Neural progenitor cell (in vitro differentiated cells): ENCODE measurements at regions not wholly inside any gene's neighbourhood (a gene's known extent, or its start where the extent isn't known, plus 50 kb on each side); places are given as distances from the start of the nearest gene placed in this dataset.
A peak's percentile ranks its signal among the peaks of the same experiment; 100 is the strongest.

Experiments used
- DNase-seq: peaks from one replicate; pipeline ENCODE4 v3.0.0-alpha.2; 2016; ENCODE audit warnings: low spot score
- H2AFZ ChIP-seq: fragments of 200-600 bp; sonication (generic); replicated peaks from 2 replicates; pipeline ENCODE4 v1.6.1; 2016; ENCODE audit warnings: antibody characterized with exemption
- H3F3A ChIP-seq: fragments of 200-600 bp; sonication (generic); 2 replicates; pipeline ENCODE4 v1.6.1; 2016; ENCODE audit warnings: antibody characterized with exemption, low read depth
- H3K27ac ChIP-seq: fragments of 200-600 bp; sonication (generic); 2 replicates; pipeline ENCODE4 v1.5.1; 2016; ENCODE audit warnings: mild to moderate bottlenecking
- H3K27me3 ChIP-seq: fragments of 200-600 bp; sonication (generic); 2 replicates; pipeline ENCODE4 v1.6.1; 2016; ENCODE audit warnings: mild to moderate bottlenecking, moderate library complexity
- H3K36me3 ChIP-seq: fragments of 200-600 bp; sonication (generic); 2 replicates; pipeline ENCODE4 v1.5.1; 2016
- H3K4me1 ChIP-seq: fragments of 200-600 bp; sonication (generic); 2 replicates; pipeline ENCODE4 v1.6.1; 2016; ENCODE audit warnings: mixed run types
- H3K4me2 ChIP-seq: fragments of 200-600 bp; sonication (generic); 2 replicates; pipeline ENCODE4 v1.6.1; 2016
- H3K4me3 ChIP-seq: fragments of 200-600 bp; sonication (generic); 2 replicates; pipeline ENCODE4 v1.5.1; 2016
- H3K79me2 ChIP-seq: fragments of 200-600 bp; sonication (generic); 2 replicates; pipeline ENCODE4 v1.6.1; 2016; ENCODE audit warnings: low read depth
- H3K9ac ChIP-seq: fragments of 200-600 bp; sonication (generic); 2 replicates; pipeline ENCODE4 v1.6.1; 2016
- H3K9me3 ChIP-seq: fragments of 200-600 bp; sonication (generic); 2 replicates; pipeline ENCODE4 v1.5.1; 2016; ENCODE audit warnings: low read depth
- H4K20me1 ChIP-seq: fragments of 200-600 bp; sonication (generic); 2 replicates; pipeline ENCODE4 v1.6.1; 2016; ENCODE audit warnings: low read depth
- H3K27ac Mint-ChIP-seq: 3 replicates; pipeline ENCODE4 v1.8.0; 2021; ENCODE audit warnings: mixed read lengths
- H3K27me3 Mint-ChIP-seq: 2 replicates; pipeline ENCODE4 v1.8.0; 2022; ENCODE audit warnings: low read depth, mild to moderate bottlenecking, inconsistent platforms, moderate library complexity, mixed read lengths; ENCODE audit not compliant: insufficient read depth
- H3K36me3 Mint-ChIP-seq: 3 replicates; pipeline ENCODE4 v1.8.0; 2021; ENCODE audit warnings: mixed read lengths
- H3K4me1 Mint-ChIP-seq: 3 replicates; pipeline ENCODE4 v1.8.0; 2021; ENCODE audit warnings: mixed read lengths
- H3K4me3 Mint-ChIP-seq: 3 replicates; pipeline ENCODE4 v1.8.0; 2021; ENCODE audit warnings: mild to moderate bottlenecking, moderate library complexity, mixed read lengths
- H3K9me3 Mint-ChIP-seq: 3 replicates; pipeline ENCODE4 v1.8.0; 2020; ENCODE audit warnings: mixed read lengths
- EZH2 ChIP-seq: fragments of 200-600 bp; sonication (generic); IDR thresholded peaks from 2 replicates; pipeline ENCODE4 v1.6.1; 2017; ENCODE audit warnings: antibody characterized with exemption, mild to moderate bottlenecking, moderate library complexity
- EZH2phosphoT487 ChIP-seq: fragments of 200-600 bp; sonication (generic); IDR thresholded peaks from 2 replicates; pipeline ENCODE4 v1.6.1; 2017; ENCODE audit warnings: antibody characterized with exemption
- TF ChIP-seq, protein P1 (sequence below): fragments of 200-600 bp; sonication (generic); IDR thresholded peaks from 2 replicates; pipeline ENCODE4 v1.5.1; 2017; ENCODE audit warnings: antibody characterized with exemption, mild to moderate bottlenecking

DNA sequence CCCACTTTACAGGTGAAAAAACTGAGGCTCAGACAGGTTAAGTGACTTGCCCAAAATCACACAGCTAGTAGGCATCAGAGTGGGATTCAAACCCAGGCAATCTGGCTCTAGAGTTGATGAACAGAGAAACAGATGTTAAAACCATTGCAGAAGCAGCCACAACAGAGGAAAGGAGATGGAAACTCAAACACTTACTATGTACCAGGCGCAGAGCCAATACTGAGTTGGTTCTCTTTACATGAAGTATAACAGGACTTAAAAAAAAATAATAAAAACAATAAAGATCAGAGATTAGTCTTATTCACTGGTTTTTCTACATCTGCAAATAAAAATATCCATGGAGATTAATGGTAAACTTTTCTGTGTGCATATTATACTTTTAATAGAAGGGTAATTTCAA, 84.9 kb upstream of the SPATA12 start:
- no peak for DNase-seq

DNA sequence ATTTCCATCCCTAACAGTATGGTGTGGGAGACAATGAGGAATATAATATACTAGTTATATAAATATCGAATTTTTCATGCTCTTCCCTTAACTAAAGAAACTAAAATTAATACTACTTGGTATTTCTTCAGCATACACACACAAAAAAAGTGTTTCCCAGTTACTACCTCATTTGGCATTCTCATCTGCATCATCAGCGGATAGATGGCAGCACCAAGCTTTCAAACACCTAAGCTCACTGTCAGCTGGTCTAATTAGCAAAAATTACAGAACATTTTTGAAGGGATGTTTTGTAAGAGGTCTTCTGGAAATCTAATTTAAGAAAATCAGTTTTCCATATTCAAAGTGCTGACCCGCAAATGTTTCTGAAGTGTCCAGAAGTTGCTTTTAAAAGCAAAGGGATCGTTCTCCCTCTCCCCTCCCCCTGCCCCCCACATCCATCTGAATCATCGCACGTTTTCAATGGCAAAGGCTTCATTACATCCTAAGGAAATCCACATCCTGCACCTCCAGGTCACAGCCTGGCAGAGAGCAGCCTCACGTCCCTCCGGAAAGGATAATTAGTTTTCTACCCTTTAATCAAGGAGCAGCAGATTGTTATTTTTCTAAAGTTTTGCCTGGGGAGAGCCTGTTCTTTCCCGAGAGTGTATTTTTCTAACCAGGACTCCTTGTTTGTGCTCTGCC, 86.1 kb upstream of the SPATA12 start:
- Mint-ChIP-seq H3K27ac (peak overlapping the region; percentile 91), H3K4me1 (peaks cover 20% of the 10 kb centered on the region), H3K4me3 (no peak overlapping the region), H3K9me3 (no peaks in the 10 kb centered on the region), H3K27me3 (peaks cover 6% of the 10 kb centered on the region), H3K36me3 (no peaks in the 10 kb centered on the region)
- DNase-seq, result no peak
- Histone ChIP-seq H2AFZ (no peak overlapping the region), H3K4me1 (no peaks in the 10 kb centered on the region), H3K27me3 (no peaks in the 10 kb centered on the region), H3K4me3 (no peak overlapping the region), H3F3A (no peaks in the 10 kb centered on the region), H3K36me3 (no peaks in the 10 kb centered on the region), H3K4me2 (no peak overlapping the region), H3K27ac (no peak overlapping the region), H3K9me3 (no peaks in the 10 kb centered on the region), H4K20me1 (no peaks in the 10 kb centered on the region), H3K79me2 (no peaks in the 10 kb centered on the region), H3K9ac (no peak overlapping the region)
- no peak for TF ChIP-seq EZH2phosphoT487
- TF ChIP-seq, protein P1, sequence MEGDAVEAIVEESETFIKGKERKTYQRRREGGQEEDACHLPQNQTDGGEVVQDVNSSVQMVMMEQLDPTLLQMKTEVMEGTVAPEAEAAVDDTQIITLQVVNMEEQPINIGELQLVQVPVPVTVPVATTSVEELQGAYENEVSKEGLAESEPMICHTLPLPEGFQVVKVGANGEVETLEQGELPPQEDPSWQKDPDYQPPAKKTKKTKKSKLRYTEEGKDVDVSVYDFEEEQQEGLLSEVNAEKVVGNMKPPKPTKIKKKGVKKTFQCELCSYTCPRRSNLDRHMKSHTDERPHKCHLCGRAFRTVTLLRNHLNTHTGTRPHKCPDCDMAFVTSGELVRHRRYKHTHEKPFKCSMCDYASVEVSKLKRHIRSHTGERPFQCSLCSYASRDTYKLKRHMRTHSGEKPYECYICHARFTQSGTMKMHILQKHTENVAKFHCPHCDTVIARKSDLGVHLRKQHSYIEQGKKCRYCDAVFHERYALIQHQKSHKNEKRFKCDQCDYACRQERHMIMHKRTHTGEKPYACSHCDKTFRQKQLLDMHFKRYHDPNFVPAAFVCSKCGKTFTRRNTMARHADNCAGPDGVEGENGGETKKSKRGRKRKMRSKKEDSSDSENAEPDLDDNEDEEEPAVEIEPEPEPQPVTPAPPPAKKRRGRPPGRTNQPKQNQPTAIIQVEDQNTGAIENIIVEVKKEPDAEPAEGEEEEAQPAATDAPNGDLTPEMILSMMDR, result no peak
- no peak for TF ChIP-seq EZH2

More for the DNA sequence above, 84.9 kb upstream of the SPATA12 start:
- Mint-ChIP-seq H3K36me3 (no peaks in the 10 kb centered on the region), H3K27me3 (peaks cover 6% of the 10 kb centered on the region), H3K4me1 (peaks cover 20% of the 10 kb centered on the region), H3K27ac (no peak overlapping the region), H3K9me3 (no peaks in the 10 kb centered on the region), H3K4me3 (no peak overlapping the region)
- Histone ChIP-seq H3K4me2 (no peak overlapping the region), H3K36me3 (no peaks in the 10 kb centered on the region), H3F3A (no peaks in the 10 kb centered on the region), H3K27me3 (no peaks in the 10 kb centered on the region), H3K4me1 (no peaks in the 10 kb centered on the region), H3K4me3 (no peak overlapping the region), H3K79me2 (no peaks in the 10 kb centered on the region), H3K9me3 (no peaks in the 10 kb centered on the region), H4K20me1 (no peaks in the 10 kb centered on the region), H3K9ac (no peak overlapping the region), H2AFZ (no peak overlapping the region), H3K27ac (no peak overlapping the region)
- TF ChIP-seq, protein P1, result no peak
- TF ChIP-seq EZH2phosphoT487, result no peak
- TF ChIP-seq EZH2, result no peak

GRCh38 chr3:56971816-56972215, 88.6 kb upstream of the SPATA12 start:
- Histone ChIP-seq H3K79me2 (no peaks in the 10 kb centered on the region), H3K36me3 (no peaks in the 10 kb centered on the region), H3K27ac (no peak overlapping the region), H4K20me1 (no peaks in the 10 kb centered on the region), H3K4me1 (no peaks in the 10 kb centered on the region), H3K4me2 (no peak overlapping the region), H3K27me3 (no peaks in the 10 kb centered on the region), H3K9ac (no peak overlapping the region), H3K4me3 (no peak overlapping the region), H3F3A (peaks cover 9% of the 10 kb centered on the region), H2AFZ (no peak overlapping the region), H3K9me3 (no peaks in the 10 kb centered on the region)
- no peak overlapping the region for H3K4me3 Mint-ChIP-seq
- no peaks in the 10 kb centered on the region for H3K9me3 Mint-ChIP-seq
- H3K27ac Mint-ChIP-seq, result no peak overlapping the region
- H3K4me1 Mint-ChIP-seq, result peaks cover 9% of the 10 kb centered on the region
- TF ChIP-seq EZH2, result no peak
- TF ChIP-seq, protein P1, result no peak
- TF ChIP-seq EZH2phosphoT487, result no peak
- H3K36me3 Mint-ChIP-seq, result no peaks in the 10 kb centered on the region
- H3K27me3 Mint-ChIP-seq, result peaks cover 6% of the 10 kb centered on the region
- no peak for DNase-seq
